ENCODE measurements at regions not wholly inside any gene's neighbourhood (a gene's known extent, or its start where the extent isn't known, plus 50 kb on each side); places are given as distances from the start of the nearest gene placed in this dataset.

DNA sequence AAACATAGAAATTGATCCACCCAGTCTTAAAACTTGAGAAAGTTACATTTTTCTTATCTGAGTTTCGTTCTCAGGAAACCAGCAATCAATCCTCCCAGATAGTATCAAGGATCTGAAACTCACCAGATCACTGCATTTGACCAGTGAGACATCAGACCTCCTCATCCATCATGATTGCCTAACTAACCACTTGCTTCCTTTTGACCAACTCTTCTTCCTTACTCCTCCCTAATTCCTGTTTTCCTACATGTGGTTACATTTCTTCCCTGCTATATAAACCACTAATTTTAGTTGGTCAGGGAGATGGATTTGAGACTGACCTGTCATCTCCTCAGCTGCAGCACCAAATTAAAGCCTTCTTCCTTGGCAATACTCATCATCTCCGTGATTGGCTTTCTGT lies 357.1 kb upstream of the POU3F2 start:
- TF ChIP-seq, protein P1, sequence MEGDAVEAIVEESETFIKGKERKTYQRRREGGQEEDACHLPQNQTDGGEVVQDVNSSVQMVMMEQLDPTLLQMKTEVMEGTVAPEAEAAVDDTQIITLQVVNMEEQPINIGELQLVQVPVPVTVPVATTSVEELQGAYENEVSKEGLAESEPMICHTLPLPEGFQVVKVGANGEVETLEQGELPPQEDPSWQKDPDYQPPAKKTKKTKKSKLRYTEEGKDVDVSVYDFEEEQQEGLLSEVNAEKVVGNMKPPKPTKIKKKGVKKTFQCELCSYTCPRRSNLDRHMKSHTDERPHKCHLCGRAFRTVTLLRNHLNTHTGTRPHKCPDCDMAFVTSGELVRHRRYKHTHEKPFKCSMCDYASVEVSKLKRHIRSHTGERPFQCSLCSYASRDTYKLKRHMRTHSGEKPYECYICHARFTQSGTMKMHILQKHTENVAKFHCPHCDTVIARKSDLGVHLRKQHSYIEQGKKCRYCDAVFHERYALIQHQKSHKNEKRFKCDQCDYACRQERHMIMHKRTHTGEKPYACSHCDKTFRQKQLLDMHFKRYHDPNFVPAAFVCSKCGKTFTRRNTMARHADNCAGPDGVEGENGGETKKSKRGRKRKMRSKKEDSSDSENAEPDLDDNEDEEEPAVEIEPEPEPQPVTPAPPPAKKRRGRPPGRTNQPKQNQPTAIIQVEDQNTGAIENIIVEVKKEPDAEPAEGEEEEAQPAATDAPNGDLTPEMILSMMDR (conservative IDR thresholded peaks at IDR 0.05): no peak
- H3K27ac ChIP-seq: no peak overlapping the region

DNA sequence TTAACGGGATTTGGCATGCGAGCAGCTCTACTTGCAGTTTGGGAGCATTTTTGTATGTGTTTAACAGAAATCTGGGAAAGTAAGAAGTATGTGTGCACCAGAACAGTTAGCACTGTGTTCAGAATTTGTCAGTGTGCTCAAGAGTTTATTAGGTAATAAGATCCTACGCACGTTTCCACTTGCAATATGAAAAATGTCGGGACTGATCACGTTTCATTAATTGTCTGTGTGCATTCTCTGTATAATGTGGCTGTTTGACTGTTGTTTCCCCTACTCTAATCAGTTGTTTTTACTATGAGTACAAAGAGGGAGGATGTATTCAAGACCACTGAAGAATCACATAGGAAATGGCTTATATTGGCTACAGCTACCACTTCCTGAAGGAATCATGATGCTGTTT lies 349.7 kb upstream of the POU3F2 start:
- TF ChIP-seq, protein P1 (conservative IDR thresholded peaks at IDR 0.05): no peak
- H3K27ac ChIP-seq: no peak overlapping the region

DNA sequence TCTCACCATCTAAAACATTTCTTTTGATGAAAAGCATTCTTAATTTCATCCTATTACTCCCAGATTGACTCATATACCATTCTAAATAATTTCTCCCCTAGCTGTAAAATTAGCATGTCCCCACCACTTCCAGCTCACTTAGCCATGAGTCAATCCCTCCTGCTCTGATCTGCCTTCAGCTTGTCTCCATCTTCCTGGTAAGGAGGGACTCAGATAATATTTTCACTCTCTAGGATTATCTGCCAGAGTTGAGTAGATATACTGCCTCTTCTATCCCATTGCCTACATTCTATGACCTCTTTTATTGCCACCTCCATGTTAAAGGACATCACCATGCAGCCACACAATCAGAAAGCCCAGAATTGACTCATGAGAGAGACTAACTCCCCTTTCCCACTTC lies 348.8 kb upstream of the POU3F2 start:
- TF ChIP-seq, protein P1 (conservative IDR thresholded peaks at IDR 0.05): no peak
- H3K27ac ChIP-seq: no peak overlapping the region

DNA sequence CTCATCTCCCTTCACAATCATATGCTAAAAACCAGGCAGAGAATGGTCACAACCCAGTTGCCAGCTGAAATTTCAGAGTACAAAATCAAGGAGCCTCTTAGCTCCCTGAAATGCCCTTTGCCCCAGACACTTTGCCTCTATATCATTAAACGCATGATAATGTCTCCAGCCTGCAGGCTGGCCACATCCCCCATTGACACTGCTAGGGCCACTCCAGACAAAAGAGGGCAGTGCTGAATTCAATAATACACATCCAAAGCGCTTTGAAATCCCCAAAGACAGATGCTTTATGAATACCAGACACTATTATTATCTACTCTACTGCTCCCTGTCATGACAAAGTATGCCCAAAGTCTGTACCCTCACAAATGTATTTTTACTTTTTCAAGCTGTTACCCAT lies 348.3 kb upstream of the POU3F2 start:
- no peak overlapping the region for H3K27ac ChIP-seq
- TF ChIP-seq, protein P1 (conservative IDR thresholded peaks at IDR 0.05): no peak

DNA sequence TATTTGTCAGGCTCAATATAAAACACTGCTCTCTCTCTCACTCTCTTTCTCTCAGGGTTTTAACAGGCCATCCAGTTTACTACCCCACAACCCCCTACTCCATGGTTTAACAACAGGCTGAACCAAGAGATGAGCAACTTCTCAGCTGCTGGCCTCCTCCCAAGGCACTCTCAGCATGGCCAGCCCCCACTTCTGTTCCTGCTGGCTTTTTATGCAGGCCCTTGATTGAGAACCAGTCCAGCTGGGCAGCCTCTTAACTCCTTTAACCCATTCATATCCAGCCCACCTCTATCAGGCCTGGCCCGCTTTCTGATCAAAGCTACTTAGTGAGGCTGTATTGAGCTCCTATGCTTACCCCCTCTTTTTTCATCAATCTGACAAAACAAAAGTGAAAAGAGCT lies 346.8 kb upstream of the POU3F2 start:
- no peak overlapping the region for H3K27ac ChIP-seq
- TF ChIP-seq, protein P1 (conservative IDR thresholded peaks at IDR 0.05): no peak

DNA sequence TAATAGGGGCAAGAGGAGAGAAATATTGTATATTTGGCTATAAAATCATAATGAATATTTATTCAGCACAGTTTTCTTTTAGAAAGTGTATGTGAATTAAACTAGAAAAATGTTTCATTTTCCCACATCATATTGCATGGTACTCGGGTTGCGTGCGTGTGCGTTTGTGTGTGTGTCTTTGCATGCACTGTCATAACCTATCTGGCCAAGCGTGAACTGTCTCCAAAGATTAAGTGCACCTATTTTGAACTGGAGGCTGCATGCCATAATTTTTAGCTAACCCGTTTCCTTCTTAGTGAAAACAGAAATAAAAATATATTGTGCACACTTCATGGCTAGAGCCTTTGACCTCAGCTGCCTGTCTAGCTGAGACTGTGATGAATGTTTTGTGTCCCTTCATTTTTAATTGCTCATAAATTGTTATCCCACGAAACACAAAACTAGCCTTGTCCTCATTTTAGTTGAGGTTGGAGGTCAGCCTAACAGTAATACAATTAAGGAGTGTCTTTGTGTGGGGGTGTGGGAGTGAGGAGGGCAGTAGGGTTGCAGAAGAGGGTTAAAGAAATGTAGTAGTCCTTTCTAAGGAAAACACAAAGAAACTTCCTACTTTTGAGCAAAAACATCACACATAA lies 336.1 kb upstream of the POU3F2 start:
- TF ChIP-seq, protein P1 (conservative IDR thresholded peaks at IDR 0.05): no peak
- H3K27ac ChIP-seq: no peak overlapping the region

DNA sequence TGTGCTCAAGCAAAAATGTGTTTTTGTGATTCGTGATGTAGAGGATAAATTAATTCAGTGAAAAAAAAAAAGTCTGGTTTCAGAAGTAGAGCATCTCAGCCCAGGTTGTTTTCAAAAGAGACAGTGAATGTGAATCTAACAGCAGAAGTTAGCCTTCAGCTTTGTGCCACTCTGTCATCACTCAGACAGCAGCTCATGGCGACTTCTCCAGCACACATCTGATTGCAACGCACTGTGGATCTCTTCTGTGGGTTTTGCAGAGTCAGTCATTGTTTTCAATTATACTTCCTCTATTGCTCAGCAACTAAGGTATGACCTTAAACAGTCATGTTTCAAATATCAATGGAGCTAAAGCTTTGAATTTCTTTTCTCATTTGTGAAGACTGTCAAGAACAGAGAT lies 335.5 kb upstream of the POU3F2 start:
- no peak overlapping the region for H3K27ac ChIP-seq
- TF ChIP-seq, protein P1 (conservative IDR thresholded peaks at IDR 0.05): no peak
